BLaER1 (cell line): ENCODE measurements at regions not wholly inside any gene's neighbourhood (a gene's known extent, or its start where the extent isn't known, plus 50 kb on each side); places are given as distances from the start of the nearest gene placed in this dataset.

ENCODE experiments used
- H3K27ac ChIP-seq: shearing (Covaris generic); formaldehyde crosslinking; 2 replicates; pipeline ENCODE4 v1.8.1; 2022
- H3K27me3 ChIP-seq: shearing (Covaris generic); formaldehyde crosslinking; 2 replicates; pipeline ENCODE4 v1.8.1; 2022
- H3K36me3 ChIP-seq: shearing (Covaris generic); formaldehyde crosslinking; 2 replicates; pipeline ENCODE4 v1.8.1; 2022
- H3K4me1 ChIP-seq: shearing (Covaris generic); formaldehyde crosslinking; 2 replicates; pipeline ENCODE4 v1.8.1; 2022
- H3K4me2 ChIP-seq: shearing (Covaris generic); formaldehyde crosslinking; 2 replicates; pipeline ENCODE4 v1.8.1; 2022
- H3K4me3 ChIP-seq: shearing (Covaris generic); formaldehyde crosslinking; 2 replicates; pipeline ENCODE4 v1.8.1; 2022
- H3K9ac ChIP-seq: shearing (Covaris generic); formaldehyde crosslinking; 2 replicates; pipeline ENCODE4 v1.8.1; 2022
- H3K9me3 ChIP-seq: shearing (Covaris generic); formaldehyde crosslinking; 2 replicates; pipeline ENCODE4 v1.8.1; 2022
- H4K20me1 ChIP-seq: shearing (Covaris generic); formaldehyde crosslinking; 2 replicates; pipeline ENCODE4 v1.8.1; 2022
- Cebpa-rat ChIP-seq: shearing (Covaris generic); IDR thresholded peaks from 2 replicates; pipeline ENCODE4 v1.8.1; 2022

- no peaks in the 10 kb centered on the region for H3K36me3 ChIP-seq
- H3K27ac ChIP-seq = no peak overlapping the region
- no peaks in the 10 kb centered on the region for H3K27me3 ChIP-seq
- no peak for TF ChIP-seq Cebpa-rat
- H3K4me3 ChIP-seq = no peak overlapping the region
- no peaks in the 10 kb centered on the region for H4K20me1 ChIP-seq
- H3K4me2 ChIP-seq = no peak overlapping the region
- no peak overlapping the region for H3K9ac ChIP-seq
- H3K4me1 ChIP-seq = no peaks in the 10 kb centered on the region
- H3K9me3 ChIP-seq = no peaks in the 10 kb centered on the region
Observed at GRCh38 chr16:8355675-8356074, 234.6 kb downstream of the TMEM114 start.

- Histone ChIP-seq H3K4me1 (no peaks in the 10 kb centered on the region), H4K20me1 (no peaks in the 10 kb centered on the region), H3K27ac (no peak overlapping the region), H3K9me3 (no peaks in the 10 kb centered on the region), H3K4me2 (no peak overlapping the region), H3K36me3 (no peaks in the 10 kb centered on the region), H3K27me3 (no peaks in the 10 kb centered on the region), H3K9ac (no peak overlapping the region), H3K4me3 (no peak overlapping the region)
- TF ChIP-seq Cebpa-rat = no peak
Observed at GRCh38 chr16:8346294-8346693, 244.0 kb downstream of the TMEM114 start.

- Histone ChIP-seq H3K4me2 (no peak overlapping the region), H3K4me3 (no peak overlapping the region), H3K9me3 (peaks cover 4% of the 10 kb centered on the region; the same call in 1 of the 2 replicates), H4K20me1 (no peaks in the 10 kb centered on the region), H3K27me3 (no peaks in the 10 kb centered on the region), H3K9ac (no peak overlapping the region), H3K27ac (no peak overlapping the region), H3K36me3 (no peaks in the 10 kb centered on the region), H3K4me1 (no peaks in the 10 kb centered on the region)
- no peak for TF ChIP-seq Cebpa-rat
Observed at GRCh38 chr16:8342276-8342675, 248.0 kb downstream of the TMEM114 start.

- H3K27ac ChIP-seq = no peak overlapping the region
- no peak overlapping the region for H3K4me3 ChIP-seq
- no peak overlapping the region for H3K9ac ChIP-seq
- no peak overlapping the region for H3K4me2 ChIP-seq
- H3K36me3 ChIP-seq = no peaks in the 10 kb centered on the region
- H4K20me1 ChIP-seq = no peaks in the 10 kb centered on the region
- no peak for TF ChIP-seq Cebpa-rat
- H3K4me1 ChIP-seq = no peaks in the 10 kb centered on the region
- no peaks in the 10 kb centered on the region for H3K27me3 ChIP-seq
- H3K9me3 ChIP-seq = peaks cover 4% of the 10 kb centered on the region; the same call in 1 of the 2 replicates
Observed at GRCh38 chr16:8330761-8331160, 259.6 kb downstream of the TMEM114 start.

GRCh38 chr16:8326232-8326631 lies 264.1 kb downstream of the TMEM114 start:
- H3K4me3 ChIP-seq = no peak overlapping the region
- no peaks in the 10 kb centered on the region for H3K4me1 ChIP-seq
- H3K27ac ChIP-seq = no peak overlapping the region
- H4K20me1 ChIP-seq = no peaks in the 10 kb centered on the region
- TF ChIP-seq Cebpa-rat = no peak
- no peaks in the 10 kb centered on the region for H3K36me3 ChIP-seq
- H3K4me2 ChIP-seq = no peak overlapping the region
- H3K9me3 ChIP-seq = peaks cover 4% of the 10 kb centered on the region; the same call in 1 of the 2 replicates
- no peak overlapping the region for H3K9ac ChIP-seq
- no peaks in the 10 kb centered on the region for H3K27me3 ChIP-seq

GRCh38 chr16:8323153-8323552 lies 267.2 kb downstream of the TMEM114 start:
- Histone ChIP-seq H3K27ac (no peak overlapping the region), H3K9me3 (peaks cover 4% of the 10 kb centered on the region; the same call in 1 of the 2 replicates), H3K4me2 (no peak overlapping the region), H3K27me3 (no peaks in the 10 kb centered on the region), H4K20me1 (no peaks in the 10 kb centered on the region), H3K9ac (no peak overlapping the region), H3K36me3 (no peaks in the 10 kb centered on the region), H3K4me3 (no peak overlapping the region), H3K4me1 (no peaks in the 10 kb centered on the region)
- no peak for TF ChIP-seq Cebpa-rat

GRCh38 chr16:8320131-8320530 lies 270.2 kb downstream of the TMEM114 start:
- H3K4me3 ChIP-seq = no peak overlapping the region
- TF ChIP-seq Cebpa-rat = no peak

GRCh38 chr16:8310816-8311215 lies 279.5 kb downstream of the TMEM114 start:
- Histone ChIP-seq H3K27me3 (no peaks in the 10 kb centered on the region), H3K36me3 (no peaks in the 10 kb centered on the region), H3K9me3 (peaks cover 7% of the 10 kb centered on the region; the same call in 1 of the 2 replicates), H3K4me3 (no peak overlapping the region), H3K9ac (no peak overlapping the region), H3K4me1 (peaks cover 8% of the 10 kb centered on the region), H3K4me2 (no peak overlapping the region), H4K20me1 (no peaks in the 10 kb centered on the region), H3K27ac (no peak overlapping the region)
- TF ChIP-seq Cebpa-rat = no peak

More at GRCh38 chr16:8320131-8320530, 270.2 kb downstream of the TMEM114 start:
- no peaks in the 10 kb centered on the region for H4K20me1 ChIP-seq
- no peak overlapping the region for H3K9ac ChIP-seq
- H3K27ac ChIP-seq = no peak overlapping the region
- H3K9me3 ChIP-seq = no peaks in the 10 kb centered on the region
- no peaks in the 10 kb centered on the region for H3K27me3 ChIP-seq
- H3K36me3 ChIP-seq = no peaks in the 10 kb centered on the region
- H3K4me1 ChIP-seq = no peaks in the 10 kb centered on the region
- no peak overlapping the region for H3K4me2 ChIP-seq

- Histone ChIP-seq H3K4me2 (no peak overlapping the region), H3K27me3 (no peaks in the 10 kb centered on the region), H3K27ac (no peak overlapping the region), H3K36me3 (no peaks in the 10 kb centered on the region), H3K4me1 (peaks cover 8% of the 10 kb centered on the region), H3K4me3 (no peak overlapping the region), H3K9ac (no peak overlapping the region), H3K9me3 (peaks cover 7% of the 10 kb centered on the region; the same call in 1 of the 2 replicates), H4K20me1 (no peaks in the 10 kb centered on the region)
- TF ChIP-seq Cebpa-rat = no peak
Observed at GRCh38 chr16:8310323-8310722, 280.0 kb downstream of the TMEM114 start.

GRCh38 chr16:8305201-8305600 lies 285.1 kb downstream of the TMEM114 start:
- H3K36me3 ChIP-seq = no peaks in the 10 kb centered on the region
- H3K27ac ChIP-seq = no peak overlapping the region
- TF ChIP-seq Cebpa-rat = no peak

GRCh38 chr16:8299635-8300034 lies 290.7 kb downstream of the TMEM114 start:
- Histone ChIP-seq H3K4me3 (no peak overlapping the region), H3K9me3 (no peaks in the 10 kb centered on the region), H3K4me1 (no peaks in the 10 kb centered on the region), H3K4me2 (no peak overlapping the region), H4K20me1 (no peaks in the 10 kb centered on the region), H3K9ac (no peak overlapping the region), H3K27me3 (no peaks in the 10 kb centered on the region), H3K36me3 (no peaks in the 10 kb centered on the region), H3K27ac (no peak overlapping the region)
- TF ChIP-seq Cebpa-rat = no peak

More at GRCh38 chr16:8305201-8305600, 285.1 kb downstream of the TMEM114 start:
- Histone ChIP-seq H3K9ac (no peak overlapping the region), H3K4me3 (no peak overlapping the region), H3K9me3 (peaks cover 7% of the 10 kb centered on the region; the same call in 1 of the 2 replicates), H3K4me2 (no peak overlapping the region), H4K20me1 (no peaks in the 10 kb centered on the region), H3K4me1 (no peaks in the 10 kb centered on the region), H3K27me3 (no peaks in the 10 kb centered on the region)
